Upper lobe of left lung (tissue), 6 donors: ENCODE measurements at regions not wholly inside any gene's neighbourhood (a gene's known extent, or its start where the extent isn't known, plus 50 kb on each side); places are given as distances from the start of the nearest gene placed in this dataset.

Experiments
- ATAC-seq, 2 donors: fragments of 200-7000 bp; cut with Tn5 transposase; one replicate each; pipeline ENCODE4 v1.9.1; 2022; ENCODE audit warnings: mild to moderate bottlenecking in 2 of 2, moderate library complexity in 2 of 2; ENCODE audit not compliant: low FRiP score in 2 of 2
- DNase-seq, 2 donors: peaks; one replicate each; pipeline ENCODE4 v3.0.0-alpha.2; 2019 to 2020
- H3K27ac ChIP-seq, 4 donors: fragments of 200-600 bp; sonication (generic); one replicate each; pipeline ENCODE4 v1.5.1; 2016 to 2019
- H3K27me3 ChIP-seq, 4 donors: fragments of 200-600 bp; sonication (generic); one replicate each; pipeline ENCODE4 v1.5.1; 2017 to 2019
- H3K36me3 ChIP-seq, 4 donors: fragments of 200-600 bp; sonication (generic); one replicate each; pipeline ENCODE4 v1.5.1; 2016 to 2019
- H3K4me1 ChIP-seq, 4 donors: fragments of 200-600 bp; sonication (generic); one replicate each; pipeline ENCODE4 v1.5.1; 2018 to 2019
- H3K4me3 ChIP-seq, 4 donors: fragments of 200-600 bp; sonication (generic); one replicate each; pipeline ENCODE4 v1.5.1; 2017 to 2019; ENCODE audit warnings: mild to moderate bottlenecking in 2 of 4, moderate library complexity in 1 of 4
- H3K9me3 ChIP-seq, 4 donors: fragments of 200-600 bp; sonication (generic); one replicate each; pipeline ENCODE4 v1.5.1; 2018 to 2019
- CTCF ChIP-seq, 6 experiments: fragments of 450-650 bp in 4 of 6; fragments of 200-600 bp in 2 of 6; sonication (generic) in 2 of 6; IDR thresholded peaks; one replicate each; pipeline ENCODE4 v1.5.1; 2016 to 2019; ENCODE audit warnings: antibody characterized with exemption in 6 of 6
- EP300 ChIP-seq, 4 donors: sonication (generic); formaldehyde crosslinking; IDR thresholded peaks; one replicate each; pipeline ENCODE4 v1.5.1; 2017; ENCODE audit warnings: antibody characterized with exemption in 4 of 4, control low read depth in 2 of 4
- POLR2A ChIP-seq, 4 donors: fragments of 450-650 bp; IDR thresholded peaks; one replicate each; pipeline ENCODE4 v1.5.1; 2016 to 2017; ENCODE audit warnings: antibody characterized with exemption in 4 of 4, mild to moderate bottlenecking in 2 of 4
- POLR2AphosphoS5 ChIP-seq, 2 donors: sonication (generic); formaldehyde crosslinking; IDR thresholded peaks; one replicate each; pipeline ENCODE4 v1.5.1; 2017; ENCODE audit warnings: antibody characterized with exemption in 2 of 2
- WGBS, 2 donors: methylation state at CpG; one replicate each; pipeline ENCODE4 v1.1.5; 2017 to 2018; 5-methylcytosine and 5-hydroxymethylcytosine counted together
- donor health status: DM: no; HTN: no; CAD: no; lungs with moderate emphysema.
- donor health status: DM: no; HTN: yes; CAD: no; lungs with severe emphysema.

GRCh38 chr20:56943946-56944945 lies 315.1 kb downstream of the TFAP2C start:
- H3K36me3 ChIP-seq = no peaks in the 10 kb centered on the region
- TF ChIP-seq EP300 (IDR thresholded peaks at IDR 0.05) (no peak), POLR2AphosphoS5 (IDR thresholded peaks at IDR 0.05) (no peak)
- 63 to 66% methylated on average over 17 of the region's 17 CpGs for WGBS, 2 donors
- no peak overlapping the region for H3K27ac ChIP-seq
- H3K4me3 ChIP-seq = no peak overlapping the region
- H3K27me3 ChIP-seq = no peaks in the 10 kb centered on the region
- H3K9me3 ChIP-seq = no peaks in the 10 kb centered on the region
- H3K4me1 ChIP-seq = no peaks in the 10 kb centered on the region
- DNase-seq (no peak), ATAC-seq (no peak)

- TF ChIP-seq POLR2AphosphoS5 (IDR thresholded peaks at IDR 0.05) (no peak), POLR2A (IDR thresholded peaks at IDR 0.05) (no peak), CTCF (IDR thresholded peaks at IDR 0.05) (no peak), EP300 (IDR thresholded peaks at IDR 0.05) (no peak)
- no peak for DNase-seq
- Histone ChIP-seq H3K27me3 (no peaks in the 10 kb centered on the region), H3K4me3 (no peak overlapping the region), H3K36me3 (no peaks in the 10 kb centered on the region), H3K27ac (no peak overlapping the region), H3K9me3 (no peaks in the 10 kb centered on the region), H3K4me1 (no peaks in the 10 kb centered on the region)
- ATAC-seq = no peak
- WGBS, 2 donors = 41 to 45% methylated on average over 5 of the region's 5 CpGs
Observed at GRCh38 chr20:56945057-56945456, 316.0 kb downstream of the TFAP2C start.

GRCh38 chr20:56945901-56946300 lies 316.8 kb downstream of the TFAP2C start:
- H3K9me3 ChIP-seq = no peaks in the 10 kb centered on the region
- ATAC-seq (no peak), DNase-seq (no peak)
- 80 to 83% methylated on average over 5 of the region's 5 CpGs for WGBS, 2 donors
- no peak for TF ChIP-seq POLR2A (IDR thresholded peaks at IDR 0.05)
- TF ChIP-seq CTCF (IDR thresholded peaks at IDR 0.05) = no peak
- no peak for TF ChIP-seq POLR2AphosphoS5 (IDR thresholded peaks at IDR 0.05)
- TF ChIP-seq EP300 (IDR thresholded peaks at IDR 0.05) = no peak
- H3K27me3 ChIP-seq = no peaks in the 10 kb centered on the region
- H3K4me1 ChIP-seq = no peaks in the 10 kb centered on the region
- H3K36me3 ChIP-seq = no peaks in the 10 kb centered on the region
- H3K4me3 ChIP-seq = no peak overlapping the region
- no peak overlapping the region for H3K27ac ChIP-seq

- 57 to 82% methylated on average over 6 of the region's 6 CpGs for WGBS, 2 donors
- no peaks in the 10 kb centered on the region for H3K36me3 ChIP-seq
- H3K9me3 ChIP-seq = no peaks in the 10 kb centered on the region
- no peak for ATAC-seq
- H3K4me3 ChIP-seq = no peak overlapping the region
- H3K27me3 ChIP-seq = no peaks in the 10 kb centered on the region
- TF ChIP-seq CTCF (IDR thresholded peaks at IDR 0.05) = no peak
- TF ChIP-seq POLR2A (IDR thresholded peaks at IDR 0.05) = no peak
- no peak for TF ChIP-seq EP300 (IDR thresholded peaks at IDR 0.05)
- no peak for TF ChIP-seq POLR2AphosphoS5 (IDR thresholded peaks at IDR 0.05)
- no peaks in the 10 kb centered on the region for H3K4me1 ChIP-seq
- no peak overlapping the region for H3K27ac ChIP-seq
- no peak for DNase-seq
Observed at GRCh38 chr20:56949318-56949717, 317.1 kb downstream of the BMP7 start.

- DNase-seq (no peak), ATAC-seq (peak in 1 of 2 donors; percentile 17)
- 57 to 64% methylated on average over 18 to 19 of the region's 19 CpGs for WGBS, 2 donors
- peaks cover 0 to 5% (median 0%) of the 10 kb centered on the region in 4 donors for H3K27me3 ChIP-seq
- H3K4me1 ChIP-seq = no peaks in the 10 kb centered on the region
- no peaks in the 10 kb centered on the region for H3K9me3 ChIP-seq
- H3K4me3 ChIP-seq = no peak overlapping the region
- no peak for TF ChIP-seq EP300 (IDR thresholded peaks at IDR 0.05)
- TF ChIP-seq POLR2A (IDR thresholded peaks at IDR 0.05) = no peak
- TF ChIP-seq CTCF (IDR thresholded peaks at IDR 0.05) = no peak
- TF ChIP-seq POLR2AphosphoS5 (IDR thresholded peaks at IDR 0.05) = no peak
- no peak overlapping the region for H3K27ac ChIP-seq
- H3K36me3 ChIP-seq = no peaks in the 10 kb centered on the region
Observed at GRCh38 chr20:56952258-56953047, 314.0 kb downstream of the BMP7 start.
